Lung (tissue), 11 donors: ENCODE measurements at regions not wholly inside any gene's neighbourhood (a gene's known extent, or its start where the extent isn't known, plus 50 kb on each side); places are given as distances from the start of the nearest gene placed in this dataset.

Experiments
- ATAC-seq: fragments of 200-7000 bp; cut with Tn5 transposase; one replicate; pipeline ENCODE4 v1.9.1; 2020; ENCODE audit warnings: moderate number of reproducible peaks; ENCODE audit not compliant: insufficient read depth, low FRiP score
- DNase-seq, 3 donors: peaks; one replicate each; pipeline ENCODE4 v3.0.0-alpha.2; 2013 to 2017
- H3K27ac ChIP-seq, 2 donors: one replicate each; pipeline ENCODE4 v1.5.1; 2013; ENCODE audit warnings: mild to moderate bottlenecking in 2 of 2, moderate library complexity in 2 of 2, control low read depth in 1 of 2, inconsistent platforms in 1 of 2, low read depth in 1 of 2, low read length in 1 of 2
- H3K27me3 ChIP-seq, 3 donors: one replicate each; pipeline ENCODE4 v1.5.1; 2013; ENCODE audit warnings: low read length in 2 of 3; ENCODE audit not compliant: control insufficient read depth in 3 of 3, insufficient read depth in 3 of 3
- H3K36me3 ChIP-seq, 4 donors: one replicate each; pipeline ENCODE4 v1.5.1; 2013; ENCODE audit warnings: low read length in 4 of 4, mild to moderate bottlenecking in 1 of 4, moderate library complexity in 1 of 4; ENCODE audit not compliant: control insufficient read depth in 4 of 4, insufficient read depth in 4 of 4
- H3K4me1 ChIP-seq, 5 donors: one replicate each; pipeline ENCODE4 v1.5.1; 2013; ENCODE audit warnings: low read length in 5 of 5, mild to moderate bottlenecking in 2 of 5, moderate library complexity in 1 of 5; ENCODE audit not compliant: control insufficient read depth in 5 of 5, insufficient read depth in 5 of 5
- H3K4me3 ChIP-seq: one replicate; pipeline ENCODE4 v1.5.1; 2013; ENCODE audit warnings: mild to moderate bottlenecking, control low read depth, moderate library complexity
- H3K9ac ChIP-seq, 2 donors: one replicate each; pipeline ENCODE4 v1.5.1; 2013; ENCODE audit warnings: low read length in 2 of 2, control low read depth in 1 of 2; ENCODE audit not compliant: insufficient read depth in 1 of 2
- H3K9me3 ChIP-seq, 4 donors: one replicate each; pipeline ENCODE4 v1.5.1; 2013; ENCODE audit warnings: low read length in 3 of 4, mild to moderate bottlenecking in 1 of 4, moderate library complexity in 1 of 4; ENCODE audit not compliant: control insufficient read depth in 4 of 4, insufficient read depth in 3 of 4
- WGBS, 2 donors: extraction: QIAGEN DNeasy Blood & Tissue Kit; methylation state at CpG; one replicate each; pipeline ENCODE4 v1.1.7; 2013; 5-methylcytosine and 5-hydroxymethylcytosine counted together
- TF ChIP-seq, protein P1 (sequence below): IDR thresholded peaks from 2 replicates; pipeline ENCODE4 v1.5.1; 2012; ENCODE audit warnings: mild to moderate bottlenecking; ENCODE audit errors: control extremely low read depth, extremely low read depth
- donor health status: control.
- donor health status: control.
- donor health status: Bipolar disorder and iron deficiency.
- donor health status: healthy.
- donor health status: DM: yes; HTN: yes; CAD: no.

- DNase-seq (no peak), ATAC-seq (no peak)
- Histone ChIP-seq H3K9me3 (no peaks in the 10 kb centered on the region), H3K27me3 (no peaks in the 10 kb centered on the region), H3K4me3 (no peak overlapping the region), H3K36me3 (no peaks in the 10 kb centered on the region), H3K27ac (no peak overlapping the region), H3K9ac (no peak overlapping the region), H3K4me1 (no peaks in the 10 kb centered on the region)
- TF ChIP-seq, protein P1, sequence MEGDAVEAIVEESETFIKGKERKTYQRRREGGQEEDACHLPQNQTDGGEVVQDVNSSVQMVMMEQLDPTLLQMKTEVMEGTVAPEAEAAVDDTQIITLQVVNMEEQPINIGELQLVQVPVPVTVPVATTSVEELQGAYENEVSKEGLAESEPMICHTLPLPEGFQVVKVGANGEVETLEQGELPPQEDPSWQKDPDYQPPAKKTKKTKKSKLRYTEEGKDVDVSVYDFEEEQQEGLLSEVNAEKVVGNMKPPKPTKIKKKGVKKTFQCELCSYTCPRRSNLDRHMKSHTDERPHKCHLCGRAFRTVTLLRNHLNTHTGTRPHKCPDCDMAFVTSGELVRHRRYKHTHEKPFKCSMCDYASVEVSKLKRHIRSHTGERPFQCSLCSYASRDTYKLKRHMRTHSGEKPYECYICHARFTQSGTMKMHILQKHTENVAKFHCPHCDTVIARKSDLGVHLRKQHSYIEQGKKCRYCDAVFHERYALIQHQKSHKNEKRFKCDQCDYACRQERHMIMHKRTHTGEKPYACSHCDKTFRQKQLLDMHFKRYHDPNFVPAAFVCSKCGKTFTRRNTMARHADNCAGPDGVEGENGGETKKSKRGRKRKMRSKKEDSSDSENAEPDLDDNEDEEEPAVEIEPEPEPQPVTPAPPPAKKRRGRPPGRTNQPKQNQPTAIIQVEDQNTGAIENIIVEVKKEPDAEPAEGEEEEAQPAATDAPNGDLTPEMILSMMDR, result no peak
- WGBS, 2 donors, result 89 to 96% methylated on average over 2 of the region's 2 CpGs
These were observed 162.6 kb downstream of the ZNF674 start for GRCh38 chrX:46382595-46382994.

DNA sequence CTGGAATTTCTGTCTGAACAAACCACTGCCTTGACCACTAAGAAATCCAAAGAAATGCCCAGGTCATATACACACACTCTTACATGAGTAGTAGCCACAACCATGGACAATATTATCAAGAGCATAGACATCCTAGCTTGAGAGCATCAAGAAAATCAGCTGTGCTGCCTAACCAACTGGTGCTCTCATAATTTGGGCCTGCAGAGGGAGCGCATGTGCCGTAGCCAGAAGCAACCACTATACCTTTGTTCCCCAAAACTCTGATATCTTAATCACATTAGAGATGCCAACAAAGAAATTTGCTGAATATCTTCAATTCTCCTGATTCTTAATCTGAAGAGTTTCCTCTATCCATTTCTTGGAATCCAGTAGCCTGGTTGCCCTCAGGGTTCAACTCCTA, 163.6 kb downstream of the ZNF674 start:
- Histone ChIP-seq H3K36me3 (no peaks in the 10 kb centered on the region), H3K9me3 (no peaks in the 10 kb centered on the region), H3K27me3 (no peaks in the 10 kb centered on the region), H3K9ac (no peak overlapping the region), H3K27ac (no peak overlapping the region), H3K4me3 (no peak overlapping the region), H3K4me1 (no peaks in the 10 kb centered on the region)
- DNase-seq (peak in 1 of 3 donors; percentile 15), ATAC-seq (no peak)
- TF ChIP-seq, protein P1, result no peak
- WGBS, 2 donors, result 15 to 50% methylated on average over 2 of the region's 2 CpGs

DNA sequence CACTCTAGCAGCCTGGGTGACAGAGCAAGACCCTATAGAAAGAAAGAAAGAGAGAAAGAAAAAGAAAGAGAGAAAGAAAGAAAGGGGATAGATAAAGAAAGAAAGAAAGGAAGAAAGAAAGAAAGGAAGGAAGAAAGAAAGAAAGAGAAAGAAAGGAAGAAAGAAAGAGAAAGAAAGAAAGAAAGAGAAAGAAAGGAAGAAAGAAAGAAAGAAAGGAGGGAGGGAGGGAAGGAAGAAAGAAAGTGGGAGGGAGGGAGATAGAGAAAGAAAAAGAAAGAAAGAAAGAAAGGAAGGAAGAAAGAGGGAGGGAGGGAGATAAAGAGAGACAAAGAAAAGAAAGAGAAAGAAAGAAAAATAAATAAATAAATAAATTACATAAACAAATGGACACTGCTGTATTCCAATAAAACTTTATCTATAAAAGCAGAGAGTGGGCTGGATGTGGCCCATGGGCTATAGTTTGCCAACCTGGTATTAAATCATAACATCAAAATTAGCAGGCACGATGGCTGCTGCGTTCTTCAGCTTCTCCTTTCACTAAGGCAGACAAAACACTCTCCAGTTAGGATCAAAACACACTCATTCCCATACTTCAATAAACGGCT, 165.0 kb downstream of the ZNF674 start:
- no peak overlapping the region for H3K4me3 ChIP-seq
- no peak overlapping the region for H3K27ac ChIP-seq
- ATAC-seq (no peak), DNase-seq (no peak)
- WGBS, 2 donors, result 15 to 35% methylated on average over 3 of the region's 3 CpGs
- TF ChIP-seq, protein P1, result no peak
- no peaks in the 10 kb centered on the region for H3K36me3 ChIP-seq
- no peaks in the 10 kb centered on the region for H3K27me3 ChIP-seq
- H3K9ac ChIP-seq, result no peak overlapping the region
- no peaks in the 10 kb centered on the region for H3K4me1 ChIP-seq
- H3K9me3 ChIP-seq, result peaks cover 0 to 1% (median 0%) of the 10 kb centered on the region in 4 donors
